Retinal pigment epithelial cell (primary cell): ENCODE measurements at regions not wholly inside any gene's neighbourhood (a gene's known extent, or its start where the extent isn't known, plus 50 kb on each side); places are given as distances from the start of the nearest gene placed in this dataset.

ENCODE experiments used
- DNase-seq: peaks from one replicate; pipeline ENCODE4 v3.0.0-alpha.2; 2010; ENCODE audit warnings: low read depth
- H3K4me3 ChIP-seq: 2 replicates; pipeline ENCODE4 v1.5.1; 2011; ENCODE audit warnings: mild to moderate bottlenecking, low read length, control low read depth, moderate library complexity
- TF ChIP-seq, protein P1 (sequence below): conservative IDR thresholded peaks from 2 replicates; pipeline ENCODE4 v1.5.1; 2011; ENCODE audit warnings: low read depth, low read length, control low read depth, inconsistent platforms

DNA sequence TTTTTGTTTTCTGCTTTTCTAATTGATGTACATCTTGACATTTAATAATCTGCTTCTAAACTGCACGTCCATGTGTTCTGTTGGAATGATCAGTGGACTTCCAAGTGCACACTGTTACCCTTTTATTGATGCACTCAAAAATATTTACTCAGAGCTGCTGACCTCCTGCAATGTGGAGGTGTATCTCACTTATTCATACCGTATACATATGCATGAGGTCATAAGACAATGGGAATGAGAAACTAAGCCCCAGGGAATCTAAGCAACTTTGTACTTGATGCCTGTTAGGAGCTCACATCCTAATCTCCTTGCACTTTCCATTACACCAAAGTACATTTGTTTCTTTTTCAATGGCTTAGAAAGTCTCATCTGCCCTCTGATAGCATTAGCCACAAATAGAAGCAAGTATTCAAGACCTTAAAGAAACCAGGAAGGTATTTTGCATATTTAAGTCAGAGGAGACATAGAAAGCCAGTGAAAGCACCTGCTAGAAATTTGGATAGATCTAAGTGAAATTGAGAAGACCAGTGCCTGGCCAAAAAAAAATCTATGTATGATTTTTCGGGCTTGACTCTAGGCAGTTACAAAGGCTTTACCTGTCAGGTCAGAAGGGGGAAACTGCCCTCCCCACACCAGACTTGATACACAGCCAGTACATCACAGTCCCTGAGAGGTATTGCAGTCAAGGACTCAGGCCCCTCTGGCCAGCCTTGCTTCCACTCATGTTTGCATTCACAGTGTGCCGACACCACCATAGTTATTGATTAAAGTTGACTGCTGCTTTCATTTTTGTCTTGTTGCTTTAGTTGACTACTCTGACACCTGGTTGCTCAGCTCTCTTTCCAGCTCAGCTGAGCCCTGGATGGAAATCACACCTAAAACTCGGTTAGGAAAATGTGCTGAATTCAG is 391.7 kb upstream of the CYRIA start:
- no peak for DNase-seq
- no peak overlapping the region for H3K4me3 ChIP-seq
- TF ChIP-seq, protein P1, sequence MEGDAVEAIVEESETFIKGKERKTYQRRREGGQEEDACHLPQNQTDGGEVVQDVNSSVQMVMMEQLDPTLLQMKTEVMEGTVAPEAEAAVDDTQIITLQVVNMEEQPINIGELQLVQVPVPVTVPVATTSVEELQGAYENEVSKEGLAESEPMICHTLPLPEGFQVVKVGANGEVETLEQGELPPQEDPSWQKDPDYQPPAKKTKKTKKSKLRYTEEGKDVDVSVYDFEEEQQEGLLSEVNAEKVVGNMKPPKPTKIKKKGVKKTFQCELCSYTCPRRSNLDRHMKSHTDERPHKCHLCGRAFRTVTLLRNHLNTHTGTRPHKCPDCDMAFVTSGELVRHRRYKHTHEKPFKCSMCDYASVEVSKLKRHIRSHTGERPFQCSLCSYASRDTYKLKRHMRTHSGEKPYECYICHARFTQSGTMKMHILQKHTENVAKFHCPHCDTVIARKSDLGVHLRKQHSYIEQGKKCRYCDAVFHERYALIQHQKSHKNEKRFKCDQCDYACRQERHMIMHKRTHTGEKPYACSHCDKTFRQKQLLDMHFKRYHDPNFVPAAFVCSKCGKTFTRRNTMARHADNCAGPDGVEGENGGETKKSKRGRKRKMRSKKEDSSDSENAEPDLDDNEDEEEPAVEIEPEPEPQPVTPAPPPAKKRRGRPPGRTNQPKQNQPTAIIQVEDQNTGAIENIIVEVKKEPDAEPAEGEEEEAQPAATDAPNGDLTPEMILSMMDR: no peak

DNA sequence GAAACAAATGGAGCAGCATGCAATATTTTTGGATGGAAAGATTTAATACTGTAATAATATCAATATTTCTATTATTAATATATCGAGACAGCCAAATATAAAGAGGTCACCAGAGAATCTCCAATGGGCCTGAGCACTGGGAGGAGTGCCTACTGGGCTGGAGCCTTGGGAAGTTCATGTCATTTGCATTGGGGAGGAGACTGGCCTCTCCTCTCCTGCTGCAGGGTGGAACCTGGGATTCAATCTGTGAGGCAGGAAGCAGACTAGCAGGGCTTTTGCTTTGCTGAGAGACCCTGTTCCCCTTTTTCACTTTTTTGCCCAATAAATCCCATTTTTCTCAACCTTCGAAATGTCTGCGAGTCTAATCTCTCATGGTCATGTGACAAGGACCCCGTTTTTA is 390.6 kb upstream of the CYRIA start:
- H3K4me3 ChIP-seq: no peak overlapping the region
- TF ChIP-seq, protein P1: no peak
- no peak for DNase-seq

DNA sequence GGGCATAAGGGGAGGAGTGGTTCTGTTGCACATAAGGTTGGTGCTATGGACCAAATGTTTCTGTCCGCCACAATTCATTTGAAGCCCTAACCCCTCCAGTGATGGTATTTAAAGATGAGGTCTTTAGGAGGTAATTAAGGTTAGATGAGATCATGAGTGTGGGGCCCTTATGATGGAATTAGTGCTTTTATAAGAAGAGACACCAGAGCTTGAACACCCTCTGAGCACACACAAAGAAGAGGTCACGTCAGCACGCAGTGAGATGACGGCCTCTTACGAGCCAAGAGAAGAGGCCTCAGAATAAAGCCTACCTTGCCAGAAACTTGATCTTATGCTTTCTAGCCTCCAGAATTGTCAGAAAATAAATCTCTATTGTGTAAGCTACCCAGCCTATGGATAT is 386.4 kb upstream of the CYRIA start:
- TF ChIP-seq, protein P1: no peak
- H3K4me3 ChIP-seq: no peak overlapping the region
- DNase-seq: no peak

DNA sequence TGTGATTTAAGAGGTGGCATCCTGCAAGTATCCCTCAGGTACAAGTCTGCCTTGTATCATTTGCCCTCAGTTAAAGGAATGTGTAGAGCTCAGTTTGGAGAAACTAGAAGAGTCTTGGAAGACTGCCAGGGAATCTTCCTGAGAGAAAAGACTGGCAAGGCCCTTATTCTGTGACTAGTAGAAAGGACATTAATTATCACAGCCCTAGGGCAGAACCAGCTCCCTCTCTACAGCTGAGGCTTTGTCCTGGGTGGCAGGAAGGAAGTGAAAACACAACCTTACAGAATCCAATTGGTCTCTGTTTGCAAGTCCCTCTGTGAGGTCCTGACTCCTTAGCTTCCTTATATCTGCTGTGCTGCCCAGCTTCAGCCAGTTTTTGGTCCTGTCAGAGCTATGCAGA is 385.9 kb upstream of the CYRIA start:
- no peak overlapping the region for H3K4me3 ChIP-seq
- TF ChIP-seq, protein P1: no peak
- no peak for DNase-seq

DNA sequence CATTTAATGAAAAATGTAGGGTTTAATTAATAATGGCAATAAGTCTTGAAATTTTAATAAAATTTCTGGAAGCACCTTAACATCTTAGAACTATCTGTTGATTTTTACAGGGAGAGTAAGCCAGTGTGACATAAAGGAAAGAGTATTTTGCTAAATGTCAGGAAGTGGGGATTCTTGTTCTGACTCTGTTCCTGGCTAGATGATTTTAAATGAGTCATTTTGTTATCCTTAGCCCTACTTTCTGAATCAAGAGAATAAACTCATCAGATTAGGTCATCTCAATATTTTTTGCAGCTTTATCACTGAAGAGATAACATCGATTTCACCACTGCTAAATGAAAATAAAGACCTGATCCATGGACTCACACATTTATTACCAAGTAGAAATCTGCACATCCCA is 377.5 kb upstream of the CYRIA start:
- TF ChIP-seq, protein P1: no peak
- H3K4me3 ChIP-seq: no peak overlapping the region
- no peak for DNase-seq

DNA sequence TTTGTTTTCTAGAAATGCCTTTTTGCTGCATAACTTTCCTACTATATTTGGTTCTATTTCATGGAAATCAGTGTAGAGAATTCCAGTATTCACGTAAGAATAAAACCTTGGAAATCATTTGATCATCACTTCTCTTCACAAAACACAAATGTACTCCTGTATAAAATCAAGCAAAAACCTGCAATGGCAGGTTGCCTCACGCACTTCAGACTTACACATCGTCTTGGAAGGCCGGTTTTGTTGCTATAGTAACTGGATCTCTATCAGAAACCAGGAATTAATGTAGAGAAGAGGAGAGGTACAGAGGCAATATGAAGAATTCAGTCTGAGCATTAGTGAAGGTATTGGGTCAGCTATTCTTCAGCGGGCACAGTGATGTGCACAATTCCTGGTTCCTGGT is 370.7 kb upstream of the CYRIA start:
- DNase-seq: no peak

More for the DNA sequence above, 370.7 kb upstream of the CYRIA start:
- H3K4me3 ChIP-seq: no peak overlapping the region
- TF ChIP-seq, protein P1: no peak
